Cardiac fibroblast (primary cell): ENCODE measurements at regions not wholly inside any gene's neighbourhood (a gene's known extent, or its start where the extent isn't known, plus 50 kb on each side); places are given as distances from the start of the nearest gene placed in this dataset.

Experiments used
- DNase-seq, 2 donors: peaks; one replicate each; pipeline versions ENCODE4 v3.0.0 to v3.0.0-alpha.2; 2010; ENCODE audit warnings: low read depth in 2 of 2
- H3K4me3 ChIP-seq, 2 donors: replicated peaks in 1 of 2; 1 replicate in 1 of 2; 2 replicates in 1 of 2; pipeline ENCODE4 v1.5.1; 2011; ENCODE audit warnings: low read depth in 2 of 2, low read length in 2 of 2, mild to moderate bottlenecking in 2 of 2, moderate library complexity in 1 of 2
- TF ChIP-seq, protein P1 (sequence below): IDR thresholded peaks from one replicate; pipeline ENCODE4 v1.5.1; 2011; ENCODE audit warnings: low read depth, mild to moderate bottlenecking, low read length, inconsistent platforms

DNA sequence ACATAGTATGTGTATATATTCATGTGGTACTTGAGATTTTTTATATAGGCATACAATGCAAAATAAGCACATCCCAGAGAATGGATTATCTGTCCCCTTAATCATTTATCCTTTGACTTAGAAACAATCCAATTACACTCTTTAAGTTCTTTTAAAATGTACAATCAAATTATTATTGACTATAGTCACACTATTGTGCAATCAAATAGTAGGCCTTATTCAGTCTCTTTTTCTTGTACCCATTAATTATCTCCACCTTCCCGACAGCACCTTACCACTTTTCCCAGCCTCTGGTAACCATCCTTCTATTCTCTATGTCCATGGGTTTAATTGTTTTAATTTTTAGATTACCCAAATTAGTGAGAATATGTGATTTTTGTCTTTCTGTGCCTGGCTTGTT is 914.1 kb downstream of the CCDC85A start:
- H3K4me3 ChIP-seq: no peak overlapping the region
- no peak for DNase-seq
- TF ChIP-seq, protein P1, sequence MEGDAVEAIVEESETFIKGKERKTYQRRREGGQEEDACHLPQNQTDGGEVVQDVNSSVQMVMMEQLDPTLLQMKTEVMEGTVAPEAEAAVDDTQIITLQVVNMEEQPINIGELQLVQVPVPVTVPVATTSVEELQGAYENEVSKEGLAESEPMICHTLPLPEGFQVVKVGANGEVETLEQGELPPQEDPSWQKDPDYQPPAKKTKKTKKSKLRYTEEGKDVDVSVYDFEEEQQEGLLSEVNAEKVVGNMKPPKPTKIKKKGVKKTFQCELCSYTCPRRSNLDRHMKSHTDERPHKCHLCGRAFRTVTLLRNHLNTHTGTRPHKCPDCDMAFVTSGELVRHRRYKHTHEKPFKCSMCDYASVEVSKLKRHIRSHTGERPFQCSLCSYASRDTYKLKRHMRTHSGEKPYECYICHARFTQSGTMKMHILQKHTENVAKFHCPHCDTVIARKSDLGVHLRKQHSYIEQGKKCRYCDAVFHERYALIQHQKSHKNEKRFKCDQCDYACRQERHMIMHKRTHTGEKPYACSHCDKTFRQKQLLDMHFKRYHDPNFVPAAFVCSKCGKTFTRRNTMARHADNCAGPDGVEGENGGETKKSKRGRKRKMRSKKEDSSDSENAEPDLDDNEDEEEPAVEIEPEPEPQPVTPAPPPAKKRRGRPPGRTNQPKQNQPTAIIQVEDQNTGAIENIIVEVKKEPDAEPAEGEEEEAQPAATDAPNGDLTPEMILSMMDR: no peak

DNA sequence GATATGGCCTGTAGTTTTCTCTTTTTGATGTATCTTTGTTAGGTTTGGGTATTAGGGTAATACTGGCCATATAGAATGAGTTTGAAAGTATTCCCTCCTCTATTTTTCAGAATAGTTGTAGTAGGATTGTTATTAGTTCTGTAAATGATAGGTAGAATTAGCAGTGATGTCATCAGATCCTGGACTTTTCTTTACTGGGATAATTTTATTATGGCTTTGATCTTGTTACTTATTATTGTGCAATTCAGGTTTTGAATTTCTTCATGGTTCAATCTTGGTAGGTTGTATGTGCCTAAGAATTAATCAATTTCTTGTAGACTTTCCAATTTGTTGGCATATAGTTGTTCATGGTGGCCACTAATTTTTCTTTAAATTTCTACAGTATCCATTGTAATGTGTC is 916.6 kb downstream of the CCDC85A start:
- no peak overlapping the region for H3K4me3 ChIP-seq
- no peak for DNase-seq
- TF ChIP-seq, protein P1: no peak

DNA sequence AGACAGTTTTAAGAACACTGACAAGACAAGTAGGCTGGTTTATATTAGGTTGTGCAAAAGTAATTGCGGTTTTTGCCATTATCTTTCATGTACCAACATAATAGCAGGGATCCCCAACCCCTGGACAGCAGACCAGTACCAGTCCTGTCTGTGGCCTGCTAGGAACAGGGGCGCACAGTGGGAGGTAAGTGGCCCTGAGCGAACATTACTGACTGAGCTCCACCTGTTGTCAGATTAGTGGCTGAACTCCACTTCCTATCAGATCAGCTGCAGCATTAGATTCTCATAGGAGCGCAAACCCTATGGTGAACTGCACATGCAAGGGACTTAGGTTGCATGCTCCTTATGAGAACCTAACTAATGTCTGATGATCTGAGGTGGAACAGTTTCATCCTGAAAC is 921.9 kb downstream of the CCDC85A start:
- H3K4me3 ChIP-seq: no peak overlapping the region
- TF ChIP-seq, protein P1: no peak
- DNase-seq: no peak

DNA sequence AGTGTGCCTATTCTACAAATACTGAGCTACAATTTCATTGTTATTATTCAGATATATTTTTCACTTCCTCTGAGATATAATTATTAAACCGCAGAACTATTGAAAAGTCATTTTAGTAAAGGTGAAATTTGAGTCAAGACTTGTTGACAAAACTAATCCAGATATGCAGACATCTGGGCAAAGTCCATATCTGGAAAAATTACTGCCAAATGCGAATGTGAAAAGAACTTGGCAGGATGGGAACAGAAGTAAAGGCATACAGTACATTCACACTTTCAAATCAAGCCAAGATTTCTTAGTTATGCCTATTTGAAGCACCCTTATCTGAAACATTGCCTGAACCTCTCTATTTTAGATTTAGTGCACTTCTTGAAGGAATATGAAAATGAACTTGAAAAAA is 923.6 kb downstream of the CCDC85A start:
- TF ChIP-seq, protein P1: no peak
- no peak for DNase-seq
- H3K4me3 ChIP-seq: no peak overlapping the region

DNA sequence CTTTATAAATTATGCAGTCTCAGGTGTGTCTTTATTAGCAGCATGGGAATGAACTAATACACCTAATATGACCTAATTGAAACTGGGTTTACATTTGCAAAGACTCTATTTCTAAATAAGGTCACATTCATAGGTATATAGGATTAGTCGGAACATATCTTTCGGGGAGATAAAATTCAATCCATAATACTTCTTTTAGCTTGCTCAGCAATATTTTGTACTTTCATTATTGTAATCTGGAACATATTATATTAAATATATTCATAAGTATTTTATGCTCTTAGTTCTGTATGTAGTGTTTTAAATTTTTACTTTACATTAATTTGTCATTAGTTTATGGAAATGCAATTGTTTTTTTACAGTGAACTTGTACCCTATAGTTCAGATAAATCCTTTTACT is 927.7 kb downstream of the CCDC85A start:
- TF ChIP-seq, protein P1: no peak
- no peak for DNase-seq
- H3K4me3 ChIP-seq: no peak overlapping the region

DNA sequence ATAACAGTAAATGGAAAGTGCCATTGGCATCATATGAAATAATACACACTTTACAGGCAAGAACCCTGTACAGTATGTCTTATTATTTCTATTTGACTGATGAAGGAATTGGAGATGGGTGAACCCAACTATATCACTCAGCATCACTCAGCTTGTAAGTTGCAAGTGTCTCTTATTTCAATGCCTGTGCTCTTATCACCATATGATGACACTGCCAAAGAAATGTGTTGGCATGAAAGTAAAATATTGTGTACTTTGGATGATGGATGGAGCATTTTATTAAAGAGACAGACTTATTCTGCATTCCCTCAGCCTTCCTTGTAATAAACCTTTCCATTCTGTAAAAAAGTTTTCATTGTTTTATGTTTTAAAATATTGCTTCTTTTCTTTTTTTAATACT is 927.5 kb upstream of the VRK2 start:
- TF ChIP-seq, protein P1: no peak
- DNase-seq: no peak
- H3K4me3 ChIP-seq: no peak overlapping the region

DNA sequence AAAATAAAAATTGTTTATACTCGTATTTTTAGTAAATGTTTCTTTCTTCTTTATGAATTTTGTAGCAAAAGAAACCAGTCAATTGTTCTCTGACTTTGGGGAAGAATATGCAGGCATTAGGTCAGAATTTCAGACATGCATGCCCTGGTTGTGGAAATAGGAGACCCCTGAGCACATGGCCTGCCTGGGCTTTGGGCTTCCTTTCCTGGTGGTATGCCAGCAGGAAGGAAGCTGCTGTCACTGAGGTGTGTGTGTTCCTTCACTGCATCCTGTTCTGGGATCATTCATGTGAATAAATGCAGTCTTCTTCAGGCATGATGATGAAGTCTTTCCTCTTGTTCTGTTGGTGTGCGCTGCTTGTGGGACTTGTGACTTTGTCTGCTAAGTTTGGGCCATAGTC is 920.2 kb upstream of the VRK2 start:
- DNase-seq: no peak
- no peak overlapping the region for H3K4me3 ChIP-seq
- TF ChIP-seq, protein P1: no peak
